Testis (tissue), 2 donors: ENCODE measurements at regions not wholly inside any gene's neighbourhood (a gene's known extent, or its start where the extent isn't known, plus 50 kb on each side); places are given as distances from the start of the nearest gene placed in this dataset.

ENCODE experiments used
- DNase-seq: peaks from one replicate; pipeline ENCODE4 v3.0.0-alpha.2; 2019
- H3K27ac ChIP-seq, 2 donors: fragments of 200-600 bp; sonication (generic); one replicate each; pipeline ENCODE4 v1.5.1; 2019
- H3K27me3 ChIP-seq: fragments of 200-600 bp; sonication (generic); one replicate; pipeline ENCODE4 v1.5.1; 2019
- H3K36me3 ChIP-seq: fragments of 200-600 bp; sonication (generic); one replicate; pipeline ENCODE4 v1.5.1; 2017; ENCODE audit warnings: low read depth; ENCODE audit errors: missing control alignments
- H3K4me1 ChIP-seq: fragments of 200-600 bp; sonication (generic); one replicate; pipeline ENCODE4 v1.5.1; 2019
- H3K4me3 ChIP-seq, 2 donors: fragments of 200-600 bp; sonication (generic); one replicate each; pipeline ENCODE4 v1.5.1; 2017 to 2019
- H3K9me3 ChIP-seq: fragments of 200-600 bp; sonication (generic); one replicate; pipeline ENCODE4 v1.5.1; 2017
- POLR2A ChIP-seq: fragments of 450-650 bp; IDR thresholded peaks from one replicate; pipeline ENCODE4 v1.6.1; 2017; ENCODE audit warnings: antibody characterized with exemption, mild to moderate bottlenecking, moderate library complexity
- WGBS, 2 donors: methylation state at CpG; one replicate each; pipeline ENCODE4 v1.1.5; 2018; 5-methylcytosine and 5-hydroxymethylcytosine counted together
- intact Hi-C: fragments of 100-400 bp; cut with DNase I; formaldehyde crosslinking; loops from one replicate; pipeline ENCODE4 v1.15.1; 2023; ENCODE audit warnings: low total_unique reads
- TF ChIP-seq, protein P1 (sequence below), 3 experiments: fragments of 450-650 bp in 2 of 3; fragments of 200-600 bp in 1 of 3; sonication (generic) in 1 of 3; IDR thresholded peaks; one replicate each; pipeline ENCODE4 v1.5.1; 2016 to 2019; ENCODE audit warnings: antibody characterized with exemption in 3 of 3, mild to moderate bottlenecking in 2 of 3, moderate library complexity in 1 of 3

DNA sequence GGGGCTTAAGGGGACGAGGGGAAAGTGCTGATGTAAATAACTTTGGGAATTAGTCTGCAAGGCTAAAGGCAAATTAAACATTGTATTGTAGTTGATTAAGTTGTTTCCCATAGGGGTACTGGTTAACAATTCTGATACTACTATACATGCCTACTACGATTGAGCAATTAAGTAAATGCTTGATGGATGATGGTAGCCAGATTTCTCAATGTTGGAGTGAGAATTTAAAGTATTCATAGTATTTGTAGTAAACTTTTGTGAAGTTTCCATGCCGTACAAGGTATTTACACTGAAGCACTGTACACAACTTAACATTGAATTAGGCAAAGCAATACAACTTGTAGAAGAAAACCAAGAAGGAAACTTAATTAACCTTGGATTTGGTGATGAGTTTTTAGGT lies 852.3 kb downstream of the QKI start:
- no peak overlapping the region for H3K27ac ChIP-seq
- DNase-seq, result no peak
- H3K36me3 ChIP-seq, result no peaks in the 10 kb centered on the region
- TF ChIP-seq POLR2A, result no peak
- TF ChIP-seq, protein P1, sequence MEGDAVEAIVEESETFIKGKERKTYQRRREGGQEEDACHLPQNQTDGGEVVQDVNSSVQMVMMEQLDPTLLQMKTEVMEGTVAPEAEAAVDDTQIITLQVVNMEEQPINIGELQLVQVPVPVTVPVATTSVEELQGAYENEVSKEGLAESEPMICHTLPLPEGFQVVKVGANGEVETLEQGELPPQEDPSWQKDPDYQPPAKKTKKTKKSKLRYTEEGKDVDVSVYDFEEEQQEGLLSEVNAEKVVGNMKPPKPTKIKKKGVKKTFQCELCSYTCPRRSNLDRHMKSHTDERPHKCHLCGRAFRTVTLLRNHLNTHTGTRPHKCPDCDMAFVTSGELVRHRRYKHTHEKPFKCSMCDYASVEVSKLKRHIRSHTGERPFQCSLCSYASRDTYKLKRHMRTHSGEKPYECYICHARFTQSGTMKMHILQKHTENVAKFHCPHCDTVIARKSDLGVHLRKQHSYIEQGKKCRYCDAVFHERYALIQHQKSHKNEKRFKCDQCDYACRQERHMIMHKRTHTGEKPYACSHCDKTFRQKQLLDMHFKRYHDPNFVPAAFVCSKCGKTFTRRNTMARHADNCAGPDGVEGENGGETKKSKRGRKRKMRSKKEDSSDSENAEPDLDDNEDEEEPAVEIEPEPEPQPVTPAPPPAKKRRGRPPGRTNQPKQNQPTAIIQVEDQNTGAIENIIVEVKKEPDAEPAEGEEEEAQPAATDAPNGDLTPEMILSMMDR (IDR thresholded peaks at IDR 0.05), result no peak
- no peaks in the 10 kb centered on the region for H3K4me1 ChIP-seq
- intact Hi-C loops, result no loop called here
- H3K9me3 ChIP-seq, result no peaks in the 10 kb centered on the region
- no peak overlapping the region for H3K4me3 ChIP-seq
- WGBS, 2 donors, result 85 to 92% methylated on average over 3 of the region's 3 CpGs
- H3K27me3 ChIP-seq, result no peaks in the 10 kb centered on the region

DNA sequence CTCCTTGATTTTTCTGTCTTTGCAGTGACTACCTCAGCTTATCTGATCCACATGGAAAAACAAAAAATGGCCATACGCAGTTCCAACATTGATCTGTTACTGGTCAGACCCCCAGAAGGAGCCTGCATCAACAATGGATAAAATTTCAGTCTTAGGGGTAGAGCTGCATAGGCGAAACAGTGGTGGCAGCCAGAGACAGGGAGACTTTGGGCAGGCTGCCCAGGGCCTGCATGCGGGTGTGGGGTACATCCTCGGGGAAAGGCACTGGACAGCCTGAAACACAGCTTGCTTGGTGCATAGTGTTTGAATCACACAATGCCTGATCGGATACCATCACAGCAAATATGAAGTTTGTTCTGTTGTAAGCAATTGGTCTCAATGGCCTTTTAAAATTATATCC lies 847.8 kb downstream of the QKI start:
- DNase-seq, result no peak

DNA sequence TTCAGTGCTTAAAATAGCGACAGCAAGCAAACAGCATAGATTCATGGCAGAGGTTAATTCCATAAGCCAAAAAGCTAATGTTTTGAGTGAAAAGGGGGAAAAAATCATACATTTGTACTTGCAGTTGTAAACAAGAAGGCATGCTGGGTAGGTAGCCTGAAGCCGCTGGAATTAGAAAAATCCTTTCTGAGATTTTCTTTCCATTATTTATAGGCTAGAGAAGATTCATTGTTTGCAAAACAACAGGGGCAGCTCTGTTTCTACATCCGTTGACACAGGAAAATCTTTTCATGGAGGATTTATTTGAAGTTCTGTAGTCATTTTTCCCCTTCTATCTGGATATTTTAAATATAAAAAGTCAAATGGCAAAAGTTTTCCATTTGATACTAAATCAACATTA lies 843.9 kb downstream of the QKI start:
- Histone ChIP-seq H3K36me3 (no peaks in the 10 kb centered on the region), H3K4me3 (no peak overlapping the region), H3K27me3 (no peaks in the 10 kb centered on the region), H3K27ac (no peak overlapping the region), H3K4me1 (no peaks in the 10 kb centered on the region), H3K9me3 (no peaks in the 10 kb centered on the region)
- WGBS, 2 donors, result 62 to 70% methylated on average over 3 of the region's 3 CpGs
- intact Hi-C loops, result no loop called here
- no peak for DNase-seq
- no peak for TF ChIP-seq POLR2A
- TF ChIP-seq, protein P1 (IDR thresholded peaks at IDR 0.05), result no peak

More for the DNA sequence above, 847.8 kb downstream of the QKI start:
- Histone ChIP-seq H3K36me3 (no peaks in the 10 kb centered on the region), H3K4me1 (no peaks in the 10 kb centered on the region), H3K27ac (no peak overlapping the region), H3K4me3 (no peak overlapping the region), H3K27me3 (no peaks in the 10 kb centered on the region), H3K9me3 (no peaks in the 10 kb centered on the region)
- TF ChIP-seq, protein P1 (IDR thresholded peaks at IDR 0.05), result no peak
- no peak for TF ChIP-seq POLR2A
- intact Hi-C loops, result no loop called here
- WGBS, 2 donors, result 78 to 94% methylated on average over 5 of the region's 5 CpGs

DNA sequence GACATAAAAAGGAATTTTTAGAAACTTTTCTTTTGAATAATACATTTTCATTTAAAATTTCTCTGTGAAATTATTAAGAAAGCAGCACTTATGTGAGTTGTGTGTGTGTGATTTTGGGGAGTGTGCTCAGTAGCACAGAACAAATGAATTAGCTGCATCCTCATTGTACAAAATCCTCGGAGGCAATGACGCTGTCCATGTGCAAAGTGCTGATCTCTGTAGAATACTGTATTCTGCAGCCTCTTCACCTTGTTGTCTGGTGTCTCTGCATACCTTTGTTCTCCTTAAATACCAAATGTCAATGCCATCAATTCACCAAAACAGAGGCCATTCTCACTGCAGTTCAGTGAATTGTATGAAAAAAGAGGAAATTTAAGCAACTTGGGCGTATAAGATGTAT lies 838.4 kb downstream of the QKI start:
- H3K4me1 ChIP-seq, result no peaks in the 10 kb centered on the region
- intact Hi-C loops, result no loop called here
- 52 to 55% methylated on average over 3 of the region's 3 CpGs for WGBS, 2 donors

DNA sequence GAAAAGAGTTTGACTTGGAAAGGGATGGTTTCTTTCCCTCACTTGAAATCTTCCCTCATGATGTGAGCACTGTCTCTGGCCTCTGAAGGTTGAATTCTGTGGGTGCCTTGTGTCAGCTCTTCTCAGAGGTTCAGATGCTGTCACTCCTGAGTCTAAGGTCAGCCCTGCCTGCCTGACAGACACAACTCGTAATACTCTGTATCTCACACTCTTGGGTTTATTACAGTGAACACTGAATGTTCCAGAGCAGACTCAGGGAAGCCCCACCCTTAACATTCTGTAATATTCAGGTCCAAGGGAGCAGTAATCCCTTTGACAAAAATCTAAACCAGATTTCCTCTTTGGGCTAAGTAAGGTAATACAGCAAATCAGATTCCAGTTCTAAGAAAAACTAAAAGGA lies 837.8 kb downstream of the QKI start:
- intact Hi-C loops, result no loop called here
- Histone ChIP-seq H3K4me3 (no peak overlapping the region), H3K4me1 (no peaks in the 10 kb centered on the region), H3K9me3 (no peaks in the 10 kb centered on the region), H3K27me3 (no peaks in the 10 kb centered on the region), H3K27ac (no peak overlapping the region), H3K36me3 (no peaks in the 10 kb centered on the region)
- WGBS, 2 donors, result 64 to 67% methylated on average over 1 of the region's 1 CpG
- no peak for DNase-seq
- no peak for TF ChIP-seq POLR2A
- TF ChIP-seq, protein P1 (IDR thresholded peaks at IDR 0.05), result no peak

More for the DNA sequence above, 838.4 kb downstream of the QKI start:
- no peaks in the 10 kb centered on the region for H3K36me3 ChIP-seq
- no peaks in the 10 kb centered on the region for H3K9me3 ChIP-seq
- no peaks in the 10 kb centered on the region for H3K27me3 ChIP-seq
- TF ChIP-seq, protein P1 (IDR thresholded peaks at IDR 0.05), result no peak
- no peak overlapping the region for H3K4me3 ChIP-seq
- H3K27ac ChIP-seq, result no peak overlapping the region
- no peak for DNase-seq
